Activated naive CD4-positive, alpha-beta T cell treated with anti-CD3 and anti-CD28 coated beads, Interleukin-2, amount 50 U/mL, for 72 hours (primary cell): ENCODE measurements at regions not wholly inside any gene's neighbourhood (a gene's known extent, or its start where the extent isn't known, plus 50 kb on each side); places are given as distances from the start of the nearest gene placed in this dataset.

ENCODE experiments used
- ATAC-seq, 2 donors: fragments of 150-1000 bp; cut with Tn5 transposase; 2 replicates each; pipeline ENCODE4 v1.10.0; 2021; ENCODE audit warnings: mild to moderate bottlenecking in 2 of 2, moderate library complexity in 2 of 2
- DNase-seq, 2 donors: peaks; one replicate each; pipeline ENCODE4 v3.0.0; 2021 to 2022; ENCODE audit warnings: low spot score in 2 of 2
- H3K27ac Mint-ChIP-seq, 2 donors: one replicate each; pipeline ENCODE4 v1.8.0; 2022; ENCODE audit warnings: mild to moderate bottlenecking in 2 of 2, mixed read lengths in 2 of 2
- H3K36me3 Mint-ChIP-seq, 2 donors: one replicate each; pipeline ENCODE4 v1.8.0; 2022; ENCODE audit warnings: mixed read lengths in 2 of 2
- H3K9me3 Mint-ChIP-seq, 2 donors: one replicate each; pipeline ENCODE4 v1.8.0; 2022; ENCODE audit warnings: mixed read lengths in 2 of 2

DNA sequence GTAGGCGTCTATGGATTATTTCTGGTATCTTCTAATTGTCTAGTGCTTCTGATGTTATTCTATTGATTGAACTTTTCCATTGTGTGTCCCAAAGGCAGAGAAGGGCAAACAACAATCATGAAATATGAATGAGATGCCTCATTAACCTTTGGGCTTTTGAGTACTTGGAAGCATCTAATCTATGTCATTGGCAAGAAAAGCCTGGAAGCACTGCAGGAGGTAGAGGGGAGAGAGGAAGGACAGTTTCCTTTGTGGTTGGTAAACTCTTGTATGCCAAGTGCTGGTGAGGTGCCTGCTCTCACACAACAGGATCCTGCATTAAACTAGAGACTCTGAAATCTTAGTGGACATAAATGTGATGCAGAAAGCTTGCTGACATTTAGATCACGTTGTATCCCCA lies 155.2 kb upstream of the TPK1 start:
- H3K27ac Mint-ChIP-seq = no peak overlapping the region
- H3K36me3 Mint-ChIP-seq = peaks cover 7% of the 10 kb centered on the region in 2 donors
- DNase-seq (no peak), ATAC-seq (no peak)
- peaks cover 4 to 9% of the 10 kb centered on the region in 2 donors for H3K9me3 Mint-ChIP-seq

DNA sequence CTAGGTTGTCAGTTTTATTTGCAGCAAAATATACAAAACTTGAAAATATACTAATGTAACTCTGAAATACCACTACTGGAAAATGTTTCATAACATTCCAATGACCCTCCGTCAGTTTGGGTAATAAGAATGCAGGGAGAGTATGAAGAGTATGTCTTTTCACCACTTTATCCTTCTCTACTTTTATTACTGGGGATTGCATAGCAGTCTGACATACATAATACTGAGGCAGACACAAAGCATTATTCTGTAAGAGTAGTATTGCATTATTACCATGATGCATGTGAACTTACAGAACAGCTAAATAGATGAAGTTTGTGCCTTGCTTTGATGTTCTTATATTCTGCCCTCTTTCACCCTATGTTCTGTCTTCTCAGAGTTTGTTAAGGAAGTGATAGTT lies 151.8 kb upstream of the TPK1 start:
- H3K9me3 Mint-ChIP-seq = no peaks in the 10 kb centered on the region
- no peak for DNase-seq
- no peaks in the 10 kb centered on the region for H3K36me3 Mint-ChIP-seq
- no peak overlapping the region for H3K27ac Mint-ChIP-seq
- no peak for ATAC-seq

- DNase-seq (no peak), ATAC-seq (no peak)
- Mint-ChIP-seq H3K36me3 (no peaks in the 10 kb centered on the region), H3K9me3 (no peaks in the 10 kb centered on the region), H3K27ac (no peak overlapping the region)
Observed at GRCh38 chr7:144982133-144982532, 146.3 kb upstream of the TPK1 start.

GRCh38 chr7:144975882-144976281 lies 140.0 kb upstream of the TPK1 start:
- peak; percentile 14 to 47 for ATAC-seq

GRCh38 chr7:144969787-144970186 lies 133.9 kb upstream of the TPK1 start:
- DNase-seq = no peak
- no peaks in the 10 kb centered on the region for H3K36me3 Mint-ChIP-seq
- H3K27ac Mint-ChIP-seq = no peak overlapping the region
- no peaks in the 10 kb centered on the region for H3K9me3 Mint-ChIP-seq
- no peak for ATAC-seq

More at GRCh38 chr7:144975882-144976281, 140.0 kb upstream of the TPK1 start:
- H3K9me3 Mint-ChIP-seq = no peaks in the 10 kb centered on the region
- DNase-seq = no peak
- no peak overlapping the region for H3K27ac Mint-ChIP-seq
- H3K36me3 Mint-ChIP-seq = no peaks in the 10 kb centered on the region

GRCh38 chr7:144960763-144961162 lies 124.9 kb upstream of the TPK1 start:
- Mint-ChIP-seq H3K36me3 (no peaks in the 10 kb centered on the region), H3K9me3 (peaks cover 0 to 5% of the 10 kb centered on the region in 2 donors), H3K27ac (no peak overlapping the region)
- ATAC-seq (no peak), DNase-seq (no peak)

- DNase-seq (no peak), ATAC-seq (no peak)
- H3K27ac Mint-ChIP-seq = no peak overlapping the region
- H3K9me3 Mint-ChIP-seq = peaks cover 6 to 12% of the 10 kb centered on the region in 2 donors
- peaks cover 0 to 9% of the 10 kb centered on the region in 2 donors for H3K36me3 Mint-ChIP-seq
Observed at GRCh38 chr7:144957998-144958397, 122.1 kb upstream of the TPK1 start.

DNA sequence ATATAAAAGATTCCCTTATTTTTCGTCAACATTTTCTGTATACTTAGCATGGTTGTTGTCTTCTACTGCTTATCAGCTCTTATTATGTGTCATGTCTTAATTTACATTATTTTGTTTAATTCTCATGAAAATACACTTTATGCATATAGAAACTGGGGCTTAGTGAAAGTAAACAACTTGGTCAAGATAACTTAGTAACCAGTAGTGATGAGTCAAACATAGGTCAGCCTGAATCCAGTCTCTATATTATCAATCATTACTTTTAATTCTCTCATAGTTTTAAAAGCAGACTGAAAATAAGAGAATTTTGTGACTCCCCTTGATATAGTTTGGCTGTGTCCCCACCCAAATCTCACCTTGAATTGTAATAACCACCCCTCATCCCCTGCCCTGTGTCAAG lies 119.6 kb upstream of the TPK1 start:
- ATAC-seq (no peak), DNase-seq (no peak)
- no peak overlapping the region for H3K27ac Mint-ChIP-seq
- H3K36me3 Mint-ChIP-seq = peaks cover 0 to 9% of the 10 kb centered on the region in 2 donors
- H3K9me3 Mint-ChIP-seq = peaks cover 6 to 12% of the 10 kb centered on the region in 2 donors

DNA sequence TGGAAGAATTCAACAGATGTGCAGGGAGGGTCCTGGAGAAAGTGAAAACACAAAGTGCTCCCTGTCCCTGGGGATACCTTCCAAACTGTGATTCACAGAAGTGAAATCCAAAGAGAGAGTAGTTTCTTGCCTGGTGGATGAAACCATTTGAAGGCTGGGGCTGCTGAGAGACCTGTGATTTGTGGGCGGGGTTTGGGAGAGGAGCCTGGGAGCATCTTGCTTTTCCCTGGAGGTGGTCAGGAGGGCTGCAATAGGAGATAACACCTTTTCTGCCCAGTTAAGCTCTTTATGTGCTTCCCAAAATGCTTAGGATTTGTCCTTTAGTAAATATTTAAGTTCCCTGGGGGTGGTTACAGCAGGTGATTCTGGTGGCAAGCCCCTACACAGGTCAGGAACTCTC lies 105.3 kb upstream of the TPK1 start:
- DNase-seq (no peak), ATAC-seq (no peak)
- Mint-ChIP-seq H3K36me3 (no peaks in the 10 kb centered on the region), H3K27ac (no peak overlapping the region), H3K9me3 (no peaks in the 10 kb centered on the region)

DNA sequence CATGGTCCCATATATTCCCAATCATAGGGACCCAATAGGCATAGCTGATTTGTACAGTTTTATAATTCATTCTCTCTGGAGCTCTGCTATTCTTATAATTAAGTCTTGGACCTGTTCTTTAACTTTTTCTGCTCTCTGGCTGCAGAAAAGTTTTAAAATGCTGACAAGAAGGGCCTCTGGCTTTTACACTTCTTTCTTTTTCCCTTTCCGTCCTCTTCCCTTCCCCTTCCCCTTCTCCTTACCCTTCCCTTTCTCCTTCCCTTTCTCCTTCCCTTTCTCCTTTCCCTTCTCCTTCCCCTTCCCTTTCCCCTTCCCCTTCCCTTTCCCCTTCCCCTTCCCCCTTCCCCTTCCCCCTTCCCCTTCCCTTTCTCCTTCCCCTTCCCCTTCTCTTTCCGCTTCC lies 101.3 kb upstream of the TPK1 start:
- Mint-ChIP-seq H3K27ac (no peak overlapping the region), H3K36me3 (no peaks in the 10 kb centered on the region)

GRCh38 chr7:144936314-144936713 lies 100.5 kb upstream of the TPK1 start:
- ATAC-seq = no peak
- no peak for DNase-seq
- H3K36me3 Mint-ChIP-seq = no peaks in the 10 kb centered on the region
- H3K9me3 Mint-ChIP-seq = no peaks in the 10 kb centered on the region
- no peak overlapping the region for H3K27ac Mint-ChIP-seq

More for the DNA sequence above, 101.3 kb upstream of the TPK1 start:
- DNase-seq (no peak), ATAC-seq (no peak)
- H3K9me3 Mint-ChIP-seq = no peaks in the 10 kb centered on the region

DNA sequence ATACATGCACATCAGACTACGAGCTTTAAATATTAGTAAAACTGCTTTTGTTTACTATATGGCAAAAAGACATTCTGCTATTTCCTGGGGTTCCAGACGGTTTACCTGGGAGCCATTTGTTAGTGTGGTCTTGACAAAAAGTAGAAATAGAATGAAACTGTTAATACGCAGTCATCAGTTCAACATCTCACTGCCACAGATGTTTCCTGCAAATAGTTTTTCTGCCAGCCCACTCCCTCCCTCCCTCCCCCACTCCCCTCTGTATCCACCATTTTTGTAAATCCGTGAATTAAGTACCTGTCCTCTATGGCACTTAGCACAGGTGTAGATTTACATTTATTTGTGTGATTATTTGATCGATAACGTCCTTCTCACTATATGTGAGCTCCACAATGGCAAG lies 74.6 kb upstream of the TPK1 start:
- no peaks in the 10 kb centered on the region for H3K36me3 Mint-ChIP-seq
- ATAC-seq (no peak), DNase-seq (no peak)
- H3K9me3 Mint-ChIP-seq = no peaks in the 10 kb centered on the region
- H3K27ac Mint-ChIP-seq = no peak overlapping the region

DNA sequence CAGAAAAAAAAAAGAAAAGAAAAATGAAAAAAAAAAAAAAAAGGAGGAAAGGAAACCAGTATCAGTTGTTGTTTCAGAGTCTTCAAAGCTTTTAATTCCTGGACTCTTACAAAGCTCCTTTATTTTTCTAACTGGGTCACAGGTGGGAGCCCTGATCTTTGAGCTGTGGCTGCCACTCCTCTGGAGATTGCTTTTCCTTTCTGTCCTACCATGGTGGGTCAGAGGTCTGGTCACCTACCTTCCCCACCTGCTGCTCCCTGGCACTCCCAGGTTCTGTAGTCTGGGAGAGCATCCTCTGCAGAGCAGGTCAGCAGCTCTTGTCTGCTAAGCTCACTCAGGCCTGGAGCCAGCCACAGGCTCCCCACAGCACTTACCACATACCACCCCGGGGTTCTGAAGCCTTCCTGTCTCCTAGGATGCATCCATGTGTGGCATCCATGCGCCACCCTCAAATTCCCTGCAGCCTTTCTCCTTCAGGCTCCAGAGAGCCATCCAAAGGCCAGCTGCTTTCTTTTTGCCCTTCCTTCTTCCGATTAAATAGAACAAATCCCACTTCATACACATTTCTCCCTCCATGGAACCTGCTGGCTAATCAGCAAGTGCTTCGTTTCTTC lies 73.2 kb upstream of the TPK1 start:
- DNase-seq (no peak), ATAC-seq (no peak)
- H3K36me3 Mint-ChIP-seq = no peaks in the 10 kb centered on the region
- H3K27ac Mint-ChIP-seq = no peak overlapping the region
- no peaks in the 10 kb centered on the region for H3K9me3 Mint-ChIP-seq

- DNase-seq (no peak), ATAC-seq (no peak)
- H3K36me3 Mint-ChIP-seq = no peaks in the 10 kb centered on the region
- H3K27ac Mint-ChIP-seq = peak overlapping the region; percentile 9 to 17
- no peaks in the 10 kb centered on the region for H3K9me3 Mint-ChIP-seq
Observed at GRCh38 chr7:144908324-144908723, 72.5 kb upstream of the TPK1 start.

GRCh38 chr7:144907577-144907976 lies 71.7 kb upstream of the TPK1 start:
- Mint-ChIP-seq H3K27ac (no peak overlapping the region), H3K36me3 (no peaks in the 10 kb centered on the region), H3K9me3 (no peaks in the 10 kb centered on the region)
- DNase-seq (no peak), ATAC-seq (peak in 1 of 2 donors; percentile 32)

GRCh38 chr7:144903201-144903600 lies 67.3 kb upstream of the TPK1 start:
- Mint-ChIP-seq H3K9me3 (no peaks in the 10 kb centered on the region), H3K36me3 (no peaks in the 10 kb centered on the region), H3K27ac (no peak overlapping the region)
- DNase-seq (no peak), ATAC-seq (no peak)

- no peaks in the 10 kb centered on the region for H3K9me3 Mint-ChIP-seq
- H3K36me3 Mint-ChIP-seq = no peaks in the 10 kb centered on the region
- no peak overlapping the region for H3K27ac Mint-ChIP-seq
- DNase-seq = no peak
- ATAC-seq = no peak
Observed at GRCh38 chr7:144892761-144893160, 56.9 kb upstream of the TPK1 start.
